ENCODE measurements at regions not wholly inside any gene's neighbourhood (a gene's known extent, or its start where the extent isn't known, plus 50 kb on each side); places are given as distances from the start of the nearest gene placed in this dataset.

DNA sequence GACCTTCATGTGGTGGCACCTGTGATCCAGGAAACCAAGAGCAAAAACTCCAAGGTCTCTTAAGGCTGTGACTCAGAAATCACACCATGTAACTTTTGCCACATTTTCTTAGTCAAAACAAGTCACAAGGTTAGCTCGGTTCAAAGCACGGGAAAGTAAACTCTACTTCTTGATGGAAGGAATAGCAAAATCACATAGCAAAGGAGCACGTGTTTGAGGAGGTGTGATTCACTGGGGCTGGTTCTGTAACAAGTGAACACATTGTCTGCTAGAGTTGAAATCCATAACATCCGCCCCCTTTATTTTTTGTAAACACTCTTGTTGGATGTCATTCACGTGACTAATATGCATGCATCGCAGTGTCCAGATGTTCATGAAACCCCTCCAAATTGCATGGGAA, 415.0 kb upstream of the MAF start:
- DNase-seq (ENCODE audit: unreplicated experiment) = peak; percentile 32
- Mint-ChIP-seq H3K27me3 (ENCODE audit: insufficient read depth, unreplicated experiment) (no peaks in the 10 kb centered on the region), H3K36me3 (ENCODE audit: insufficient read depth, unreplicated experiment) (no peaks in the 10 kb centered on the region), H3K4me1 (ENCODE audit: insufficient read depth, unreplicated experiment) (peaks cover 11% of the 10 kb centered on the region), H3K4me3 (ENCODE audit: unreplicated experiment) (no peak overlapping the region), H3K9me3 (ENCODE audit: unreplicated experiment) (no peaks in the 10 kb centered on the region), H3K27ac (ENCODE audit: low read depth, unreplicated experiment) (no peak overlapping the region)
- POLR2A ChIA-PET = interaction anchor here (0.6 kb wide), 1 partner anchor 504 kb away, joined by 3 read pairs; no protein-coding TSS in a partner anchor
- CTCF ChIA-PET = no interaction called here
- BruUV-seq (replicated peaks) = no TSS peak
- TF ChIP-seq, protein P1, sequence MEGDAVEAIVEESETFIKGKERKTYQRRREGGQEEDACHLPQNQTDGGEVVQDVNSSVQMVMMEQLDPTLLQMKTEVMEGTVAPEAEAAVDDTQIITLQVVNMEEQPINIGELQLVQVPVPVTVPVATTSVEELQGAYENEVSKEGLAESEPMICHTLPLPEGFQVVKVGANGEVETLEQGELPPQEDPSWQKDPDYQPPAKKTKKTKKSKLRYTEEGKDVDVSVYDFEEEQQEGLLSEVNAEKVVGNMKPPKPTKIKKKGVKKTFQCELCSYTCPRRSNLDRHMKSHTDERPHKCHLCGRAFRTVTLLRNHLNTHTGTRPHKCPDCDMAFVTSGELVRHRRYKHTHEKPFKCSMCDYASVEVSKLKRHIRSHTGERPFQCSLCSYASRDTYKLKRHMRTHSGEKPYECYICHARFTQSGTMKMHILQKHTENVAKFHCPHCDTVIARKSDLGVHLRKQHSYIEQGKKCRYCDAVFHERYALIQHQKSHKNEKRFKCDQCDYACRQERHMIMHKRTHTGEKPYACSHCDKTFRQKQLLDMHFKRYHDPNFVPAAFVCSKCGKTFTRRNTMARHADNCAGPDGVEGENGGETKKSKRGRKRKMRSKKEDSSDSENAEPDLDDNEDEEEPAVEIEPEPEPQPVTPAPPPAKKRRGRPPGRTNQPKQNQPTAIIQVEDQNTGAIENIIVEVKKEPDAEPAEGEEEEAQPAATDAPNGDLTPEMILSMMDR (IDR thresholded peaks at IDR 0.05; ENCODE audit: unreplicated experiment) = no peak
- intact Hi-C loops (cut with micrococcal nuclease) = no loop called here

DNA sequence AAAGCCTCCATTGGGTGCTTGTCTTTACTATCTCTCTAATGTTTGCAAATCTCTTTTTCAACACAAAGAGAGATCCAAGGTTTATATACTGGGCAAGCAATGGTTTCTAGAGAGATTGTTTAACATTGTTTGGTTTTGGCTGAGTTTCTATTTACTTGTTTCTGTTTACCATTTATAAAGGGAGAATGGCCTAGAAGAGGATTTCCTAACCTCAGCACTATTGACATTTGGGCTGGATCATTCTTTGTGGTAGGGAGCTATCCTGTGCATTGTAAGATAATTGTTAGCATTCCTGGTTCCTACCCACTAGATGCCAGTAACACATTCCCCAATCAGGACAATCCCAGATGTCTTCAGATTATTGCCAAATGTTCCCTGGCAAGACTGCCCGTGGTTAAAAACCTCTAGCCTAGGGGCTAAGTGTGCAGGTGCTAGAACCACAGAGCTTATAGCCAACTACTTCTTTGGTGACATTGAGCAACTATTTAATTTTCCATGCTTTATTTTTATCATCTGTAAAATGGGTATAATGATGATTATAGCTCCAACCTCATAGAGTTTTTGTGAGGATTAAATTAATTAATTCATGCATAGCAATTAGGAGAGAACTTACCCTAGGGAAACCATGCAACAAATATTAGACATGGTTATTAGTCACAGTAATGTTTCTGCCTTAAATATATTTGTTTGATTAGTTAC, 413.9 kb upstream of the MAF start:
- POLR2A ChIA-PET = interaction anchor here (0.6 to 1.1 kb wide), 2 partner anchors 12 to 1716 kb away, joined by 3 to 5 read pairs; no protein-coding TSS in a partner anchor

DNA sequence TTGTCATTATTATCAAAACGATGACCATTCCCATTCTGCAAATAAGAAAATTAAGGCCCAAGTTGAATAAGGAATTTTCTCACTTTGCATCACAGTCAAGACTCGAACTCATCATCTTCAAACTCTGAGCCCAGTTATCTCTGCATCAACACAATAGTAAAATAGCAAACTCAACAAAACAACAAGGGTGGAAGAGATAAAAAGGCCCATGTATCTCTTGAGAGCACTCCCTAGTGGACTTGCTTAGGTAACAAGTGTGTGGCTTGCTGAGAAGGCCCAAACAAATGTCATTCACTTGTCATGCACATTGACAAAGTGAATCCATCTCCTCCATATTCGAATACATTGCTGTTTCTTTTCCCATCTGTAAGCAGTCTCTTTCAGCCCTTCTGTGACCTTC, 412.0 kb upstream of the MAF start:
- no peak for DNase-seq (ENCODE audit: unreplicated experiment)
- no peak overlapping the region for H3K27ac Mint-ChIP-seq (ENCODE audit: low read depth, unreplicated experiment)
- H3K36me3 Mint-ChIP-seq (ENCODE audit: insufficient read depth, unreplicated experiment) = no peaks in the 10 kb centered on the region
- H3K4me1 Mint-ChIP-seq (ENCODE audit: insufficient read depth, unreplicated experiment) = peaks cover 11% of the 10 kb centered on the region
- BruUV-seq (replicated peaks) = no TSS peak
- H3K9me3 Mint-ChIP-seq (ENCODE audit: unreplicated experiment) = no peaks in the 10 kb centered on the region
- TF ChIP-seq, protein P1 (IDR thresholded peaks at IDR 0.05; ENCODE audit: unreplicated experiment) = no peak
- ChIA-PET CTCF (interaction anchor here (1.0 kb wide), 1 partner anchor 14 kb away, joined by 3 read pairs; no protein-coding TSS in a partner anchor), POLR2A (no interaction called here)
- intact Hi-C loops (cut with micrococcal nuclease) = no loop called here
- no peaks in the 10 kb centered on the region for H3K27me3 Mint-ChIP-seq (ENCODE audit: insufficient read depth, unreplicated experiment)
- no peak overlapping the region for H3K4me3 Mint-ChIP-seq (ENCODE audit: unreplicated experiment)

More for the DNA sequence above, 413.9 kb upstream of the MAF start:
- no peak overlapping the region for H3K4me3 Mint-ChIP-seq (ENCODE audit: unreplicated experiment)
- H3K27ac Mint-ChIP-seq (ENCODE audit: low read depth, unreplicated experiment) = peak overlapping the region; percentile 20
- BruUV-seq (replicated peaks) = no TSS peak
- no peaks in the 10 kb centered on the region for H3K36me3 Mint-ChIP-seq (ENCODE audit: insufficient read depth, unreplicated experiment)
- no peaks in the 10 kb centered on the region for H3K9me3 Mint-ChIP-seq (ENCODE audit: unreplicated experiment)
- TF ChIP-seq, protein P1 (IDR thresholded peaks at IDR 0.05; ENCODE audit: unreplicated experiment) = no peak
- CTCF ChIA-PET = interaction anchor here (1.7 kb wide), 1 partner anchor 17 kb away, joined by 4 read pairs; no protein-coding TSS in a partner anchor
- no peaks in the 10 kb centered on the region for H3K27me3 Mint-ChIP-seq (ENCODE audit: insufficient read depth, unreplicated experiment)
- intact Hi-C loops (cut with micrococcal nuclease) = no loop called here
- peak; percentile 82 for DNase-seq (ENCODE audit: unreplicated experiment)
- peaks cover 11% of the 10 kb centered on the region for H3K4me1 Mint-ChIP-seq (ENCODE audit: insufficient read depth, unreplicated experiment)

DNA sequence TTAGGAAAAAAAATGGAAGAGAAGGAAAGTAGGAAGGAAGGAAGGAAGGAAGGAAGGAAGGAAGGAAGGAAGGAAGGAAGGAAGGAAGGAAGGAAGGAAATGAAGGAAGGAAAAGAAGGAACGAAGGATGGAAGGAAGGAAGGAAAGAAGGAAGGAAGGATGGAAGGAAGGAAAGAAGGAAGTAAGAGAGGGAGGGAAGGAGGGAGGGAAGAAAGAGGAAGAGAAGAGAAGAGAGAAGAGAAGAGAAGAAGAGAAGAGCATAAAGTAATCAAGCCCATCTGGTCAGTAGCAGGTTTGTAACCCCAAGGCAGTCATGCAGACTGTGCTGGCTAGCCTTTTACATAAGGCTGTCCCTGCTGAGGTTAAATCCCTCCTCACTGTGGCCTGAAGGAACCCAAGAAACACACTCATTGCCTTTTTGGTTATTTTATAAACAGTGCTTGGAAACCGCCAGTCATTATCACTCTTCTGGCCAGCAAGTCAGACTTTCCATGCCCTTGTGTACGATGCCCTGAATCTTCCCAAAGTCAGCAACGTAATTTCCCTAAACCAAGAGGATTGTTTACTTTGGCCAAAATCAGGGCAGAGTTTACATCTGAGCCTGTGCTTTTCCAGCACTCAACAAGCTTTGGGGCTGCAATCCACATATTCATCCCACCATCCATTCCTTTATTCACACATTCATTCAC, 409.6 kb upstream of the MAF start:
- no TSS peak for BruUV-seq (replicated peaks)
- intact Hi-C loops (cut with micrococcal nuclease) = no loop called here

More for the DNA sequence above, 409.6 kb upstream of the MAF start:
- peaks cover 10% of the 10 kb centered on the region for H3K4me1 Mint-ChIP-seq (ENCODE audit: insufficient read depth, unreplicated experiment)
- TF ChIP-seq, protein P1 (IDR thresholded peaks at IDR 0.05; ENCODE audit: unreplicated experiment) = no peak
- H3K9me3 Mint-ChIP-seq (ENCODE audit: unreplicated experiment) = no peaks in the 10 kb centered on the region
- H3K4me3 Mint-ChIP-seq (ENCODE audit: unreplicated experiment) = no peak overlapping the region
- H3K27ac Mint-ChIP-seq (ENCODE audit: low read depth, unreplicated experiment) = no peak overlapping the region
- no peak for DNase-seq (ENCODE audit: unreplicated experiment)
- no peaks in the 10 kb centered on the region for H3K27me3 Mint-ChIP-seq (ENCODE audit: insufficient read depth, unreplicated experiment)
- H3K36me3 Mint-ChIP-seq (ENCODE audit: insufficient read depth, unreplicated experiment) = no peaks in the 10 kb centered on the region
- ChIA-PET POLR2A (no interaction called here), CTCF (interaction anchor here (0.9 kb wide), 1 partner anchor 32 kb away, joined by 4 read pairs; no protein-coding TSS in a partner anchor)

Data from MCF 10A (cell line).